ENCODE measurements at regions not wholly inside any gene's neighbourhood (a gene's known extent, or its start where the extent isn't known, plus 50 kb on each side); places are given as distances from the start of the nearest gene placed in this dataset.

GRCh38 chr3:3628676-3629328 is 170.4 kb upstream of the LRRN1 start:
- DNase-seq = no peak

GRCh38 chr3:3627114-3627513 is 172.1 kb upstream of the LRRN1 start:
- DNase-seq = no peak

DNA sequence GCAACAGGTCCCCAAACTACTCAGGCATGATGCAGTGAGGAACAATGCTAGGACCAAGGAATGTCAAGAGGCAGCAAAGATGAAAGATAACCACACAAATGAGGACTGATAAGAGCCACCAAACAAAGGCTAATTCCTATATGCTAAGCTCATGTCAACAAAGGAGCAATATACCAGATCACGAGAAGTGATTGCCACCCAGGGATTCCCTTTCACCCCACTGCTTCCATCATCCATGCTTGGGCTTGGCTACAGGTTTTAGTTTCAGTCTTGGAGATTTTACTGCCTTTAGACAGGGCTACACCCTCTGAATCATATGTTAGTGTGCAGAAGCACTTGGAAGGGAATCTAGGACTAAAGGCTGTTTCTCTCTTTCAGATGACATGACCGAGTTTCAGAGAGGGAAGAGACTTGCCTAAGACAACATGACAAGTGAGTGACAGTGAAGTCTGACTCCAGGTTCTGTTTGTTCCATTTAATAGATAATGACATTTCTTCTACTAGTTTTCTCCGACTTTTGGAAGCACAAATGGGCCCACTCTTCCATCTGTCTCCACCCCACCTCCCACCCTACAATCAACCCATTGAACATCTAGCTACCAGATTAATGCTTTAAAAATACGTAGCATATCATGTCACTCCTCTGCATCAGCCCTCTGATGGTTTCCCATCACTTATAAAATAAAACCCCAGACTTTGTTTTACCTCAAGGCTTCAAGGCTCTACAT is 173.5 kb upstream of the LRRN1 start:
- no peak for DNase-seq

DNA sequence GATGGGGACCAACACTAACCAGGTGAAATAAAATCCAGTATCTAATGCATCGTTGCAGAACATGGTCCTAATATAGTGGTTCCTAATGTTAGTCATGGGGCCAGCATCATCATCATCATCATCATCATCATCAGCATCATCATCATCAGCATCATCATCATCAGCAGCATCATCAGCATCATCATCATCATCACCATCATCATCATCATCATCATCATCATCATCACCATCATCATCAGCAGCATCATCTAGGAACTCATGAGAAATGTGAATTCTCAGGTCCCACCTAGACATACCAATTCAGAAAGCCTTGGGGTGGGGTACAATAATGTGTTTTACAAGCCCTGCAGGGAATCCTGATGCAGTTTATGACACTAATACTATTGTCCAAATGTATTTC is 179.4 kb upstream of the LRRN1 start:
- DNase-seq = no peak

GRCh38 chr3:3618623-3619022 is 180.6 kb upstream of the LRRN1 start:
- no peak for DNase-seq

DNA sequence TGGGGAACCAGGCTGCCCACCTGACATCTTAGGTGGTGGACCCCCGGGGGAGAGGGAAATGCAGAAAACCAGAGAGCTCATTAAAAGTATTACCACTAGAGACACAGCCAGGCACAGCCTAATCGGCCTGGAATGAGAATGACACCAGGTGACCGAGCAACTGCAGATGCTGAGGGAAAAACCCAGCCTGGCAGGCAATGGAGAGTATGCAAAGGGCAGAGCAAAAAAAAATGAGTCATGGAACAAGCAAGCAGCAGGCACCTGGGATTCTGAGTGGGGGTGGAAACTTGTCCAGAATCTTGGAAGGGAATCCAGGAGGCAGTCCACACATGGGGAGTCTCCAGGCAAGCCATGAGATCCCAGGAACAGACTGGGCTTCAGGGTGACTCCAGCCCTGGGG is 183.7 kb upstream of the LRRN1 start:
- no peak for DNase-seq

DNA sequence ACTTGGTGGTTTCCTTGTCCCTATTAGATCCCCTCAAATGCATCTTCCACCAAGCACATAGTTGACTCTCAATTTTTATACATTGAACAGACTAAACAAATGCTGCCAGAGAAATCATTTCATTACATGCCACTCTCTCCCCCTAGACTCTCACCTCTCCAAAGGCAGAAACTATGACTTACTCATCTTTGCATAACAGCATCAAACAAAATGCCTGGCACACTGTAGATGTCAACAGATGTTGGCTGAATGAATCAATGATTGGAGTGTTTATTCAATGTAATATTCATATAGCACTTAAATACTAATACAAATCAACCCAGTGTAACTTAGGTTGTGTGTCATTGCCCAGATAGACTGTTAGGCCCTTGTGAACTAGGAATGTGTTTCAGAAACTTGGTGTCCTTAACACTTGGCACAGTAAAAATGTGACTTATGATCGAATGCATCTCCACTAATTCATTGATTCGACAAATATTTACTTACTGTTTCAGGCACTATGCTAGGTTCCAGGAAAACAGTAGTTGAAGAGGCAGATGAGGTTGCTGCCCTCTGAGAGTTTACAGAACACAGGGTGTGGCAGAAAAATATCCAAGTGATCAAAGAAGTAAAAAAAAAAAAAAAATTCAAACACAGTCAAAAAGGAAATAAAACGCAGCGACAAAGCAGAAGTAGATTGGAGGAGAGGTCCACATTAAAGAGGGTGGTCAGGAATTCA is 188.5 kb upstream of the LRRN1 start:
- DNase-seq = no peak

- DNase-seq = no peak
These were observed 192.9 kb upstream of the LRRN1 start for GRCh38 chr3:3606321-3606720.

GRCh38 chr3:3605226-3605625 is 194.0 kb upstream of the LRRN1 start:
- DNase-seq = no peak

DNA sequence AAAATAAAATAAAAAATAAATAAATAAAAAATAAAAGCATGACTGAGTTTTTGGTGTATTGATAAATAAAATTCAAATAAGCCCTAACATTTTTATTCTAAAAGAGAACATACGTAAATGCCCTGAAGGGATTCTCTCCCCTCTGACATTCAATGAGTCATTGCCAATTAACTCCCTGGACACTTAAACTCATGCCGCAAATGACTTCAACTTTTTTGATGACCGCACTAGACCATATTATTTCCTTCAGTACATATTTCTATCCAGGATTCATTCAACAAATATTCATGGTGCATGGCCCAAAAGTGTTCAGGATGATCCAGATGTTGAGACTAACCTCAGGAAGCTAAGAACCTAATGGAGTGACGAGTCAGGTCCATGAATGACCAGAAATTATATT is 195.9 kb upstream of the LRRN1 start:
- no peak for DNase-seq

DNA sequence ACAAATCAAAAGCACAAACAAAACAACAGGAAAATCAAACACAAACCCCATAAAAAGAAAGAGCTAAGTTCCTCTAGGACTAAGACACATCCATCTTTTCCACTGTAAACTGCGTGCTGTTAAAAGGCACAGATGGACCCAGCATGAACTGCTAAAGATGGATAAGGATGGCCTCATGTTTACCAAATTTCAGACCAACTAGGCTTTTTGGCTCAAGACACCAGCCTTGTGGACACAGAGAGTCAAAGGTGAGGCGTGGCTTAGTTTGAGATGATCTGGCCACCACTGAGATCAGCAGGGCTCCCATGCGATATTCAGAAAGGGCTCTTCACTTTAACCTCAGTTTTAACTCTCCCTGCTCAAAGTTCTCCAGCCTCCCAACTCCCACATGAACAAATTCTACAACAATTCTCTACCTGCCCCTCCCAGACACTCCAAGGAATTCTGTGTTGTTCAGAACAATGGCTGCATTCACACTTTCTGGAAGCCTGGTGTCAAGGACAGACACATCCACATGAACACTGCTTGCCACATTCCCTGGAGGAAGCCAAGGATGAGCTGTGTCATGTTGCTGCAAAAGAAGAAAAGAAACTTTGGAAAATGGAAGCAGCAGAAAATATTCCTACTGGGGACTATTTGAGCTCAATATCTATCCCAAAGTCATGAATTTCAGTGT is 198.4 kb upstream of the LRRN1 start:
- DNase-seq = no peak

DNA sequence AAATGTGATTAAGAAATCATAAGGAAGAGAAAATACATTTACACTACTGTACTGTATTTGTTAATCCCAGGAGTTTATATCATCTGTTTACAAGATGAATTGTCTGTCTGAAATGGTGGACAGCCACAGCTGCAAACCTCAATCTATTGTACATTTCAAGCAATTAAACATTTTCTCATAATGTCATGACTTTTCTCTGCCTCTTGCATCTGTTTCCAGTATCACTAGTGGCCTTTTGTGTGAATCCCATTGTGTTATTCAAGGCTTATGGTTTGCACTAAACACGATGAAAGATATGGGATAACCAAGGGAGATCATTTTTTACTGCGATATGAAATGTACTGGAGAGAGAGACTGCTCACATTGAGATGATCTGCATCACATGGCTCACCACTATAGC is 200.2 kb upstream of the LRRN1 start:
- DNase-seq = no peak

DNA sequence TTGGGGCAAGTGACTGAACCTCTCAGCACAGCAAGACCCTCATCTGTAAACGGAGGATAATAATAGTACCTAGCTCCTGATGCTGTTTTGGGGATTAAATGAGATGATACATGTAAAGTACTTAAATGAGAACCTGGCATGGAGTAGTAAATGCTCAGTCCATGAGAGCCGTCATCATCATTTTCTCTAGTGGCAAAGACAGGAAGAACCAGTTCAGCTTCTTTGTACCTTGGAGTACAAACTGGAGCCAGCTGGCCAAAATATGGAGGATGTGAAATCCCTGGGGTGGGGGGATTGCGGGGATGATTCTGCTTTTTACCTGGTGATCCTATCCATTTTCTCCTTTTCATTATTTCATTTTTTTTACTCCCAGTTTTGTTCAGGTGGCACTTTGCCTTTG is 204.2 kb upstream of the LRRN1 start:
- DNase-seq = no peak

GRCh38 chr3:3589715-3590130 is 209.5 kb upstream of the LRRN1 start:
- no peak for DNase-seq

DNA sequence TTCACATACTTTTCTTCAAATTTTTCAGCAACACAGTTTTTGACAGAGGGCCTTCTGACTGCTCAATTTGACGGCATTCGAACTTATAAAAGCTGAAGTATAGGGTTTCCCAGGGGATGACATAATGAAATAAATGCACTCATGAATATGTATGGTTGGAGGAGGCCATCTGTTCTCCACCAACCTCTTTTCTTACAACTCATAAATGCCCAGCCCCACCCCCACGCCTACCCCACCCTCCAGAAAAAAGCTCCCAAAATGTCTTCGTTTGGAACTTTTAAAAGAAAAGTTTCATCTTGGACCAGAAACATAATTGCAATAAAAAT is 211.6 kb upstream of the LRRN1 start:
- no peak for DNase-seq

- DNase-seq = no peak
These were observed 212.2 kb upstream of the LRRN1 start for GRCh38 chr3:3586843-3587646.

- DNase-seq = no peak
These were observed 212.9 kb upstream of the LRRN1 start for GRCh38 chr3:3586336-3586735.

- no peak for DNase-seq
These were observed 219.6 kb upstream of the LRRN1 start for GRCh38 chr3:3579658-3580057.

DNA sequence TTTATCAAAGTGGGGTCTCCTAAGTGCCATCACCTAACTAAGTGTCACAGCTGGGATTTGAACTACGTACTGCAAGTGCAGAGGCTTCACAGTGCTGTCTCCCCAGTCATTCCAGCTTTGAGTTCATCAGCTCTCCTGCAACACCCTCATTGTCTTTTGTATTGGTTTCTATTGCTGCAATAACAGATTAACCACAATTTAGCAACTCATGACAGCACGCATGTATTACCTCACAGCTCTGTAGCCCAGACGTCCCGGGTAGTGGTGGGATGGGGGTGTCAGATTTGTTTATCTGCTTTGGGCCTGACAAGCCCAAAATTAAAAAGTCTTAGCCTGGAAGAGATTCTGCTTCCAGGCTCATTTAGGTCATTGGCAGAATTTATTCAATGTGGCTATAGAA is 220.5 kb upstream of the LRRN1 start:
- DNase-seq = no peak

- DNase-seq = no peak
These were observed 221.4 kb upstream of the LRRN1 start for GRCh38 chr3:3577823-3578222.

DNA sequence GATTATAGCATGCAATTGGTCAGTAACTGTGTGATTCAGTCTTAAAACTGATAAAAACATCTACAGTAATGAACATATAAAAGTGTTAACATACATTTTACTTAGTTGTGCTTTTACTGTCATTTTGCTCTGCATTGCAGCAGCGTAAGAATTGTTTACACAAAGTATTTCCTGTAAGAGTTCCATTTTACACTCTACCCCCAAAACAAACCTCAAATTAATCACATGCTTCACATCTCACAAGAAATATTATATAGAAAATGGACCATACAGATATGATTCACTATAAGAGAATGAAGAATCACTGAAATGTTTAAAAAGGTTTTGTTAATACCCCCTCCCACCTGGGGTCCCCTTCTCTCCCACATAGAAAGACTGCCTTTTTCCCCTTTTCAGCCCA is 225.9 kb upstream of the LRRN1 start:
- DNase-seq = no peak

- DNase-seq = no peak
These were observed 238.5 kb upstream of the LRRN1 start for GRCh38 chr3:3560591-3561311.

All from NCI-H510A (cell line).